PC-3 (cell line): ENCODE measurements at regions not wholly inside any gene's neighbourhood (a gene's known extent, or its start where the extent isn't known, plus 50 kb on each side); places are given as distances from the start of the nearest gene placed in this dataset.

Source experiments
- EZH2 ChIP-seq: fragments of 300-600 bp; sonication (generic); IDR thresholded peaks from one replicate; pipeline ENCODE4 v1.6.1; 2017; ENCODE audit warnings: antibody characterized with exemption, mild to moderate bottlenecking, low read length; ENCODE audit not compliant: unreplicated experiment
- EZH2phosphoT487 ChIP-seq: fragments of 300-600 bp; sonication (generic); IDR thresholded peaks from 2 replicates; pipeline ENCODE4 v1.6.1; 2018; ENCODE audit warnings: mild to moderate bottlenecking, antibody characterized with exemption, low read length, borderline replicate concordance
- TF ChIP-seq, protein P1 (sequence below): fragments of 300-600 bp; sonication (generic); conservative IDR thresholded peaks from 2 replicates; pipeline ENCODE4 v1.5.1; 2017; ENCODE audit warnings: antibody characterized with exemption, low read depth, mild to moderate bottlenecking, low read length

DNA sequence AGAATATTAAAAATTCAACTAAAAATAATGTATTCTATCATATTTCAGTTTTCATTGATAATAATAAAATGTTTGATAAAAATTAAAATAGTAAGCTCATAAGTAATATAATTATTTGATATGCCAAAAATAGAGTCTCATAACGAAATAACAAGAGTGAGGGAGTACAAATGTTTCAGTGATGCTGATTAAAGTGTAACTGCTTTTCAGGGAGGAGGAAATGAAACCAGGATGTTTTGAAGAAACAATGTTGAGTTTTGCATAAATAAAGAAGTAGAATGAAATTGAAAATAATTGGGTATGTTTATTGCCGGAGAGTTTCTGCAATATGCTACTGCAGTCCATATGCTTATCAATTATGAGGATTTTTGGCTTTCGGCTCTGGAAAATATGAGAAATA is 1159.8 kb upstream of the ADGRL2 start:
- TF ChIP-seq EZH2phosphoT487, result no peak
- TF ChIP-seq, protein P1, sequence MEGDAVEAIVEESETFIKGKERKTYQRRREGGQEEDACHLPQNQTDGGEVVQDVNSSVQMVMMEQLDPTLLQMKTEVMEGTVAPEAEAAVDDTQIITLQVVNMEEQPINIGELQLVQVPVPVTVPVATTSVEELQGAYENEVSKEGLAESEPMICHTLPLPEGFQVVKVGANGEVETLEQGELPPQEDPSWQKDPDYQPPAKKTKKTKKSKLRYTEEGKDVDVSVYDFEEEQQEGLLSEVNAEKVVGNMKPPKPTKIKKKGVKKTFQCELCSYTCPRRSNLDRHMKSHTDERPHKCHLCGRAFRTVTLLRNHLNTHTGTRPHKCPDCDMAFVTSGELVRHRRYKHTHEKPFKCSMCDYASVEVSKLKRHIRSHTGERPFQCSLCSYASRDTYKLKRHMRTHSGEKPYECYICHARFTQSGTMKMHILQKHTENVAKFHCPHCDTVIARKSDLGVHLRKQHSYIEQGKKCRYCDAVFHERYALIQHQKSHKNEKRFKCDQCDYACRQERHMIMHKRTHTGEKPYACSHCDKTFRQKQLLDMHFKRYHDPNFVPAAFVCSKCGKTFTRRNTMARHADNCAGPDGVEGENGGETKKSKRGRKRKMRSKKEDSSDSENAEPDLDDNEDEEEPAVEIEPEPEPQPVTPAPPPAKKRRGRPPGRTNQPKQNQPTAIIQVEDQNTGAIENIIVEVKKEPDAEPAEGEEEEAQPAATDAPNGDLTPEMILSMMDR, result no peak
- TF ChIP-seq EZH2, result no peak
